RPMI7951 (cell line): ENCODE measurements at regions not wholly inside any gene's neighbourhood (a gene's known extent, or its start where the extent isn't known, plus 50 kb on each side); places are given as distances from the start of the nearest gene placed in this dataset.
A peak's percentile ranks its signal among the peaks of the same experiment; 100 is the strongest.
"Not testable (repeated sequence)": the region's sequence is repeated elsewhere in the genome, so short reads cannot be mapped to it uniquely, and the experiment has no call there.

Experiments
- DNase-seq: peaks from one replicate; pipeline ENCODE4 v3.0.0-alpha.2; 2012; ENCODE audit warnings: low read depth

- no peak for DNase-seq
Observed at GRCh38 chrX:110964786-110965185, 131.2 kb upstream of the PAK3 start.

DNA sequence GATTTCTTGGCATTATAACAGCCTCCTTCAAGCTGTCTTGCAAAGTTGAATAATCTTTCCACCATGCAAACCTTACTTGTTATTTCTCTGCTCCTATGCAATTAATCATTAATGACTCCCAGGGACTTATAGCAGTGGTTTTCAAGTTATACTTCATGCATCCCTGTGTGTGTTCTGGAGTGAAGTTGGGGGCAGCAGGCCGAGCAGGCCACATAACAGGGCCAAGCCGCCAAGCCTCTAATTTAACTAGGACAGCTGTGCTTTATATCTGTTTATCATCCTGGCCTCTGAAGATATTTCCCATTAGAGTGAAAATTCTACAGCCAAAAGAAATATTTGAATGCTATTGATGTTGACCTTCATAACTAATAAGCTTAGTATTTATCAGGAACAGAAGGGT is 133.5 kb upstream of the PAK3 start:
- DNase-seq = no peak

DNA sequence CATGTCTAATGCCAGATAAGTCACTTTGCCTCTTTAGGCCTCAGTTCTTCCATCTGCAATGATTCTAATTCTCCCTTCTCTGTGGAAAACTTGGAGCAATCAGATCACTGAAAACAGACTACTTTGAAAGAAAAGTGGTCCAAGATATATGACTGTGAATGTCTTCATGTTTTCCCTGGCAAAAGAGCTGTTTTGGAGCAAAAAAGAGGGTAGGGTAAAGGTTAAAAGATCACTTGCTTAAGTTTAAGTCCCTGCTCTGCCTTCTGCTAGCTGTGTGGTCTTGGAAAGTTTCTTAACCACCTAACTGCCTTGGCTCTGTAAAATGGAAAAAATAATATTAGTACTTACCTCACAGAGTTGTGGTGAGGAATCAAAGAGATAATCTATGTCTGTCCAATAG is 140.3 kb upstream of the PAK3 start:
- no peak for DNase-seq

DNA sequence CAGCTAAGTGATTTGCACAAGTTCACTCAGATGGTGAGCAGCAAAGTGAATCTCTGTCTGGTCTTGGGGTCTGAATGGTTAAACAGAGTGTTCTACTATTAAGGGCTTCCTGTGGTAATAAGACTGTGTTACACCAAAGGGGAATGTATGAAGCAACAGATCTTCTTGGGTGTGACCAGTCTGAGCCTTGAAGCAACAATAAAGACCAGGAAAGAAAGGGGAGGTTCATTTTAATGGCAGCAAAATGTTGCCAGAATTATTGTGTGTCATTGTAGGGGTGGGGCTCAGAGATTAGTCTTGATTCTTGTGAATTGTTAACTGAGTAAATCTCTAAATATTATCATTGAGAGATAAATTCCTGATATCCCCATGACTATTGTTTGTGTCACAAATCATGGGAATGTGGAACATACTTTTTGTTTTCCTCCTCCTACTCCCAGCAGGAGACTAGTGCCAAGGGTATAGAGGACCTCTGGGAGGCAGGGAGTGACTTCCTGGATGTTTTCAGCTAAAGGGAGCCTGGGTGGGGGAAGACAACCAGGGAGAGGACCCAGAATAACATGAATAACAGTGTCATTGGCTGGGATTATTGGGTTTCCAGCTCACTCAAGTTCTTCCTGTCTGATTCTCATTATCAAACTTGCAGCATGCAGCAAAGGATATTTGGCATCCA is 141.4 kb upstream of the PAK3 start:
- no peak for DNase-seq

GRCh38 chrX:110951472-110952269 is 144.3 kb upstream of the PAK3 start:
- no peak for DNase-seq

DNA sequence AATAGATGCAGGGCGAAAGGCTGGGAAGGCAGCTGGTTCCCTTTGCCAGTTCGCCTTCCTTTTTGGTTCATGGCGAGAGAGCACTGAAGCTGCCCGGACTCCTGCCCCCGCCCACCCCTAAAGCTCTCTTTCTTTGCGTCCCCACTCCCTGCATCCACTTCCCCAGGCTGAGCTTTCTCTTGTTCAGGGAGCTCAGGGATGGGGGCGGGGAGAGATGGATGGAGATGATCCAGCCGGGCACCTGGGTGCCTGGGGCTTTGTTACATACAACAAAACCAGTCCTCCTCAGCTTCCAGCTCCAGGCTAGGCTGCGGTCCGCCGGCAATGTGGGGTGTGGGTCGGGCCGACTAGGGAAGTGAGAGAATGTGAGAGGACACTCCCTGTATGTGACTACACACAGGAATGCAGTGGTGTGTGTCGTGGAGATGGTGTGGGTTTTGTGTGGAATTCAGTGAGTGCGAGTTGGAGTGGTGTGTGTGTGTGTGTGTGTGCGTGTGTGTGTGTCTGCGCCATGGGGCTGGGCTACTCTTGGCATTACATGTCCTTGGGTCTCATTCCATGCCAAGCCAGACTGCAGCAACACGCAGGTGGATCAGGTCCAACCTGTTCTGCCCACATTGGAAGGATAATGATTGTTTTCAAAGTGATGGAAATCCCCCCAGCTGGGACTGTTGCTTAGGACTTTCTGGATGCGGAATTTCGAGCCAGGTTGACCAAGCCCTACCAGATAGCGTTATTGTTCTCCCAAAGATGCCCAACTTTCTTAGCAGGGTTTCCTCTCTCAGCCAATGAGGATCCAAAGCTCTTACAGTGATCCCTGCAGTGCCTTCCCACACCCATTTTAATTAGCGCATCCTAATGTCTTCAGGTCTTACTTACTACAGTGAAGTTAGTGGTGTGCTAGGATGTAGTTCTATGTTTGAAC is 149.4 kb upstream of the CHRDL1 start:
- no peak for DNase-seq

GRCh38 chrX:110944311-110944750 is 148.7 kb upstream of the CHRDL1 start:
- no peak for DNase-seq

GRCh38 chrX:110941906-110942305 is 146.3 kb upstream of the CHRDL1 start:
- DNase-seq = no peak

DNA sequence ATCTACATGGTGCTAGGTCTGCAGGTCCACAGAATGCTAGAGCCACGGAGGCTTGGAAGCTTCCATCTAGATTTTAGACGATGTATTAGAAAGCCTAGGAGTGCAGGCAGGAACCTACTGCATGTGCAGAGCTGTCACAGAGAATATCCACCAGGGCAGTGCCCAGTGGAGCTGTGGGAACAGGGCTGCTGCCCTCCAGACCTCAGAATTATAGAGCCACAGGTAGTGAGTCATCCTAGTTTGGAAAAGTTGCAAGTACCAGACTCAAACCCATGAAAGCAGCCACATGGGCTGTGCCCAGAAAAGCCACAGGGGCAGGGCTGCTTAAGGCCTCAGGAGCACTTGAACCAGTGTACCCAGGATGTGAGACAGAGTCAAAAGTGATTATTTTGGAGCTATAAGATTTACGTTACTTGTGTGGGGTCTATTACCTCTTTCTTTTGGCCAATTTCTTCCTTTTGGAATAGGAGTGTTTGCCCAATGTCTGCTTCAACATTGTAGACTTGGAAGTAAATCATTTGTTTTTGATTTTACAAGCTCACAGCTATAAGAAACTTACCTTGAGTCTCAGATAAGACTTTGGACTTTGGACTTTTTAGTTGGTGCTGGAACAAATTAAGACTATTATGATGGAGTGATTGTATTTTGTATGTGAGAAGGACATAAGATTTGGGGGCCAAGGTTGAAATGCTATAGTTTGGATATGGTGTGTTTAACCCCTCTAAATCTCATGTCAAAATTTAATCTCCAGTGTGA is 143.5 kb upstream of the CHRDL1 start:
- peak; percentile 22 for DNase-seq

DNA sequence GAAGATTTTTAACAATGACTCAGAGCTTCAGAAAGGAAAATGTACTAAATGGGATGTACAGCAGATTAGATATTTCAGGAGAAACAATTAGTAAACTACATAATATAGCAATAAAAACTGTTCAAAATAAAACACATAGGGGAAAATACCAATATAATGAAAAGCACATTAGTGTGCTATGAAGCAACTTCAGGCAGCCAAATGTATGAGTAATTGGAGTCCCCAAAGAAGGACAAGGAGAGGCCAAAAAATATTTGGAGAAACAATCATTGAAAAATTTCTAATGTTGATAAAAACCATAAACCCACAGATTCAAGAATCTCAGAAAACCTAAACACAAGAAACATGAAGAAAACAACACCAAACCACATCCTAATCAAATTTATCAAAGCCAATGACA is 129.3 kb upstream of the CHRDL1 start:
- no peak for DNase-seq

DNA sequence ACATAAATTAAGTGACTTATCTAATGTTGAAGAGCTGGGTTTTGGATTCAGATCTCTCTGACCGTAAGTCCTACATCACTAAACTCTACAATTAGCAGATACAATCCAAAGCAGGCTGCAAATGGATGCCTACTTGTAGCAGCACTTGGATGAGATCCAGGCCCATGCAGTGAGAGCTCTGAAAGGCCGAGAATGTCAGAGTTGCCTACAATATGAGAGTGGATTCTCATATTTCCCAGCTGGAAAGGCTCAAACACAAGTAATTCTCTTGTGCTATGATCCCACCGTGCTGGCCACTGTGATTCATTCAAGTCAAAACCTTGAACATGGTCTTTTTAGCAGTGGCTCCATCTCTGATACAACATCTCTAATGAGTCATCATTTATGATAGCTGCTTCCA is 125.4 kb upstream of the CHRDL1 start:
- peak; percentile 50 for DNase-seq

DNA sequence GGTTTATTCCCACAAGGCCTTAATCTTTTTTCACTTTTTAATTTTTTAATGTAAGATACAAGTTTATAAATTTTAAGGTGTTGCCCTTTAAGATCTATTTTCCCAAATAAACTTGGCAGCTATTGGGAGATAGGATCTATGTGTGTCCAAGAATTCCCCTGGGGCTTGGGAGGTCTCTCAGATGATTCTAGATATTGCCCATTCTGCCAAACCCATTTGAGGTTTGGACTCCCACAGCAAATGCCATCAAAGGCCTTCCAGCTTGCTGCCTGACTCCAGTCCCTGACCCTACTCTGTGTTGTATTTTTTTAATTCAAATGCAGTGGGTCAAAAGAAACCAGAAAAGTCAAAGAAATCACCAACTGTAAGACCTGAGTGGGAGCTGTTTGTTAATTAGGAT is 120.0 kb upstream of the CHRDL1 start:
- peak; percentile 85 for DNase-seq

GRCh38 chrX:110915111-110915510 is 119.5 kb upstream of the CHRDL1 start:
- peak; percentile 90 for DNase-seq

DNA sequence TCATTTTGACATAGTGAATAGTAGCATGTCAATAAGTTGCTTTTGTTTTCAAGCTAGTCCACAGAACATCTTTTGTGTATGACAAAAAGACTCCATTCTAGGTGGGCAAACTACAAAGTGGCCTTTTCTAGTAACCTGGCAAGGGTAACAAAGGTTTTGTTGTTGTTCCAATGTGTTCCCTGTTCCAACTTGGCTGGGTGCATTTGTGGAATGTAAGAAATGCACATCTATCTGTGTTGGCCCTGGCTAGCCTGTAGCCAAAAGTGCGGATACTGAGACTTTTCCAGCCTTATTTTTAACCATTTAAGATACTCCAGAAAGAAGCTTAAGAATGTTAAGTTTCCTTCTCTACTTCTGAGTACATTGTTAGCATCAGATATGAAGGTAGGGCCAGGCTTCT is 118.7 kb upstream of the CHRDL1 start:
- DNase-seq = peak; percentile 53

DNA sequence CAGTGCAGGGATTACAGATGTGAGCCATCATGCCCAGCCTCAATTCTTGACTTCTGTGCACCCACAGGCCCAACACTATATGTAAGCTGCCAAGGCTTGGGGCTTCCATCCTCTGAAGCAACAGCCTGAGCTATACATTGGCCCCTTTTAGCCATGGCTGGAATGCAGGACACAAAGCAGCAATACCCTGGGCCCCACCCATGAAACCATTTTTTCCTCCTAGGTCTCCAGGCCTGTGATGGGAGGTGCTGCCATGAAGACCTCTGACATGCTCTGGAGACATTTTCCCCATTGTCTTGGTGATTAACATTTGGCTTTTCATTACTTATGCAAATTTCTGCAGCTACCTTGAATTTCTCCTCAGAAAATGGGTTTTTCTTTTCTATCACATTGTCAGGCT is 109.1 kb upstream of the CHRDL1 start:
- DNase-seq = not testable (repeated sequence)

DNA sequence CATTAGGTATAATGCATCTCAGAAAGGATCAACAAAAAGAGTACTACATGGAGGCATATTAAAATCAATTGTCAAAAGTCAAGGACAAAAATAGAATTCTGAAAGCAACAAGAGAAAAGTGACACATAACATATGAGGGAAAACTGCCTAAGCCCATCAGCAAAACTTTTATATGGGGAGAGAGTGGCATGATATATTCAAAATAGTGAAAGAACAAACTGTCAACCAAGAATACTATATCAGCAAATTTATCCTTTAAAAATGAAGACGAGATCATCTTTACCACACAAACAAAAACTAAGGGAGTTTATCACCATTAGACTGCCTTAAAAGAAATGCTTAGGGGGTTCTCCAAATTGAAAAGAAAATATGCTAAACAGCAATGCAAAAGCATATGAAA is 86.4 kb upstream of the CHRDL1 start:
- DNase-seq = no peak

GRCh38 chrX:110877326-110877725 is 81.7 kb upstream of the CHRDL1 start:
- no peak for DNase-seq

DNA sequence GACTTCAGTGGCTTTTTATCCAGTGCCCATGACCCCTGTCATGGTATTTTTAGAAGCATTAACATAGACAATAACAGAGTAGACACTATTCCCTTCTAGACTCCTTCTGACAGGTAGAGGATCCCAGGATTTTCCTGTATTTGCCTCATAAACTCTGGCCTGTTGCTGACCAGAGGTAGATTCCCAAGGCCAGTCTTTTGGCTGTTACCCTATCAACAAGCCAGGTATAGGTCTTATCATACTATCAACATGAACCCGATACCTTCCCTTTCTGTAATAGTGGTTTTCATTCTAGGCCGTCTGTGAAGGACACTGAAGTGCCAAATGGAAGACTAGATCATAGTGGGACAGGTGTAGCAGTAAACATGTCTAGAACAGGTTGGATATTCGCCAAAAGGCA is 76.2 kb upstream of the CHRDL1 start:
- DNase-seq = no peak

- peak; percentile 13 for DNase-seq
Observed at GRCh38 chrX:110866421-110866820, 70.8 kb upstream of the CHRDL1 start.

DNA sequence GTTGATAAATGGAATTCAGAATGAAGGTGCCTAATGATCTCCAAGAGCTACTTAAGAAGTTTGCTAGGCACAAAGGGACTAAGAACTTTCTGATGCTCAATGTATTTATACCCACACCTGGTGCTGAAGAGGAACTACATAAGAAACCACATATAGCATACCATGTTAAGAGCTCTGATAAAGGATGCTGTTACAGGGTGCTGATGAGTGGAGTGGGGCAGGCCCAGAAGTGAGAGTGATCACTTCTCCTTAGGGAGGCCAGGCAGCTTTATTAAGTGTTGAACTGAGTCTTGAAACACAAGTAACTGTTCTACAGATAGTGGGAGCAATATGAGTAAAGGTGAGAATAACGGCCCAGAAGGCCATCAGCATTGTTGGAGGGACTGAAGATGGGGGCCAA is 68.3 kb upstream of the CHRDL1 start:
- DNase-seq = no peak

DNA sequence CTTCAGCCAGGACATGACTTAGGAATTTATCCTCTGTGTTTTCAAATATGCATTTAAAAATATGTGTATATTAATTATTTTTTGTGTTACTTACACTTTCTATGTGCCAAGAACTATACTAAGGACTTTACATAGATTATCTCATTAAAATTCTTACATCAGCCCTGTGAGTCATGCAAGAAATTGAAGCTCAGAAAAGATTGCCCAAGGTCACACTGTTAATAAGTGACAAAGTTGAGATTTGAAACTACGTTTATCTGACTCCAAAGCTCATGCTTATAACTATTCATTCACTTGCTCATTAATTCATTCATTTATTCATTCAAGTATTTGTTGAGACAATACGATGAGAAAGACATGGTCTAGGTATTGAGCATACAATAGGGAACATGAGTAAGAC is 62.9 kb upstream of the CHRDL1 start:
- no peak for DNase-seq

DNA sequence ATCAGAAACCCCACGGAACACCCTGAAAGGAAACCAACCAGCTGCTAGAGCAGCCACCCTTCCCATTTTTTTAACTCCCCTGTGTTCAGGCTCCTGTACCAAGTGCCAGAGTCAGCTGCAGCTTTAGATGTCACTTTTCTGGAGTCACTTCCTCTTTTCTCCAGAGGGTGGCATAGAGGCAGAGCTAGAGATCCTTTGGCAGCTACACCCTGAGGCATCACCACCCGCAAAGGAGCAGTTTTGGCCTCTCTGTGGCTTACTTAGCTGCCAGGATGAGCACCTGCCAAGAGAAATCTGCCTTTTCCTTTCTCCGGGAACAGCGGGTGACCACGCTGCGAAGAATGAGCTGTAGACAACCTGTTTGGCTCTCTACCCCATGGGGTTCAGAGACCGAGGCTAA is 58.0 kb upstream of the CHRDL1 start:
- DNase-seq = peak; percentile 59
